HEK293 (cell line): ENCODE measurements at regions not wholly inside any gene's neighbourhood (a gene's known extent, or its start where the extent isn't known, plus 50 kb on each side); places are given as distances from the start of the nearest gene placed in this dataset.
A peak's percentile ranks its signal among the peaks of the same experiment; 100 is the strongest.

ENCODE experiments used
- ATF2 ChIP-seq: fragments of 450-650 bp; formaldehyde crosslinking; IDR thresholded peaks from 2 replicates; pipeline ENCODE4 v1.5.1; 2016; ENCODE audit warnings: missing biosample characterization, missing genetic modification characterization, low read depth
- GFI1B ChIP-seq: fragments of 450-650 bp; formaldehyde crosslinking; IDR thresholded peaks from 2 replicates; pipeline ENCODE4 v1.5.1; 2016; ENCODE audit warnings: missing biosample characterization, missing genetic modification characterization
- GLIS1 ChIP-seq: fragments of 450-650 bp; formaldehyde crosslinking; IDR thresholded peaks from 2 replicates; pipeline ENCODE4 v1.5.1; 2016; ENCODE audit warnings: missing biosample characterization, missing genetic modification characterization
- KLF1 ChIP-seq: fragments of 450-650 bp; formaldehyde crosslinking; IDR thresholded peaks from 2 replicates; pipeline ENCODE4 v1.5.1; 2016; ENCODE audit warnings: missing biosample characterization, missing genetic modification characterization
- KLF10 ChIP-seq: fragments of 450-650 bp; IDR thresholded peaks from 2 replicates; pipeline ENCODE4 v1.5.1; 2018; ENCODE audit warnings: missing biosample characterization, mild to moderate bottlenecking, missing genetic modification characterization
- KLF7 ChIP-seq: fragments of 450-650 bp; formaldehyde crosslinking; IDR thresholded peaks from 2 replicates; pipeline ENCODE4 v1.5.1; 2016; ENCODE audit warnings: missing biosample characterization, missing genetic modification characterization, borderline replicate concordance
- KLF9 ChIP-seq: fragments of 450-650 bp; formaldehyde crosslinking; IDR thresholded peaks from 2 replicates; pipeline ENCODE4 v1.5.1; 2016; ENCODE audit warnings: missing biosample characterization, missing genetic modification characterization, low read depth
- SCRT1 ChIP-seq: fragments of 450-650 bp; formaldehyde crosslinking; IDR thresholded peaks from 2 replicates; pipeline ENCODE4 v1.5.1; 2016; ENCODE audit warnings: missing biosample characterization, missing genetic modification characterization, borderline replicate concordance
- TRIM28 ChIP-seq: IDR thresholded peaks from 2 replicates; pipeline ENCODE4 v1.6.1; 2011; ENCODE audit warnings: low read length, control low read depth, borderline replicate concordance
- ZBTB17 ChIP-seq: fragments of 450-650 bp; formaldehyde crosslinking; IDR thresholded peaks from 2 replicates; pipeline ENCODE4 v1.5.1; 2016; ENCODE audit warnings: missing biosample characterization, missing genetic modification characterization
- ZFHX2 ChIP-seq: fragments of 450-650 bp; formaldehyde crosslinking; conservative IDR thresholded peaks from 2 replicates; pipeline ENCODE4 v1.5.1; 2016; ENCODE audit warnings: missing biosample characterization, missing genetic modification characterization
- ZFP3 ChIP-seq: fragments of 450-650 bp; formaldehyde crosslinking; IDR thresholded peaks from 2 replicates; pipeline ENCODE4 v1.5.1; 2016; ENCODE audit warnings: low read depth, missing biosample characterization, missing genetic modification characterization
- ZNF155 ChIP-seq: fragments of 450-650 bp; formaldehyde crosslinking; IDR thresholded peaks from 2 replicates; pipeline ENCODE4 v1.5.1; 2016; ENCODE audit warnings: missing biosample characterization, missing genetic modification characterization
- ZNF24 ChIP-seq: fragments of 450-650 bp; formaldehyde crosslinking; IDR thresholded peaks from 2 replicates; pipeline ENCODE4 v1.5.1; 2016; ENCODE audit warnings: missing biosample characterization, missing genetic modification characterization
- ZNF274 ChIP-seq, 2 experiments: fragments of 200-500 bp in 1 of 2; fragments of 450-650 bp in 1 of 2; sonication (Bioruptor generic) in 1 of 2; formaldehyde crosslinking in 1 of 2; IDR thresholded peaks; 2 replicates each; pipeline versions ENCODE4 v1.5.1 to v1.6.1; 2014 to 2016; ENCODE audit warnings: borderline replicate concordance in 1 of 2, inconsistent platforms in 1 of 2, low read length in 1 of 2, missing biosample characterization in 1 of 2, missing genetic modification characterization in 1 of 2
- ZNF280D ChIP-seq: fragments of 450-650 bp; formaldehyde crosslinking; IDR thresholded peaks from 2 replicates; pipeline ENCODE4 v1.5.1; 2016; ENCODE audit warnings: missing biosample characterization, missing genetic modification characterization
- ZNF292 ChIP-seq: fragments of 450-650 bp; formaldehyde crosslinking; IDR thresholded peaks from 2 replicates; pipeline ENCODE4 v1.5.1; 2016; ENCODE audit warnings: low read depth, missing biosample characterization, missing genetic modification characterization, borderline replicate concordance
- ZNF394 ChIP-seq: fragments of 450-650 bp; formaldehyde crosslinking; IDR thresholded peaks from 2 replicates; pipeline ENCODE4 v1.5.1; 2016; ENCODE audit warnings: missing biosample characterization, missing genetic modification characterization, mild to moderate bottlenecking, moderate library complexity, borderline replicate concordance
- ZNF404 ChIP-seq: fragments of 450-650 bp; formaldehyde crosslinking; IDR thresholded peaks from 2 replicates; pipeline ENCODE4 v1.5.1; 2017; ENCODE audit warnings: missing biosample characterization, missing genetic modification characterization
- ZNF514 ChIP-seq: fragments of 450-650 bp; formaldehyde crosslinking; IDR thresholded peaks from 2 replicates; pipeline ENCODE4 v1.5.1; 2016; ENCODE audit warnings: missing biosample characterization, missing genetic modification characterization
- ZNF518A ChIP-seq: fragments of 450-650 bp; formaldehyde crosslinking; conservative IDR thresholded peaks from 2 replicates; pipeline ENCODE4 v1.5.1; 2016; ENCODE audit warnings: low read depth, missing biosample characterization, missing genetic modification characterization
- ZNF555 ChIP-seq: fragments of 450-650 bp; formaldehyde crosslinking; conservative IDR thresholded peaks from 2 replicates; pipeline ENCODE4 v1.5.1; 2017; ENCODE audit warnings: missing biosample characterization, mild to moderate bottlenecking, missing genetic modification characterization, inconsistent platforms
- ZNF623 ChIP-seq: fragments of 450-650 bp; formaldehyde crosslinking; IDR thresholded peaks from 2 replicates; pipeline ENCODE4 v1.5.1; 2016; ENCODE audit warnings: missing biosample characterization, missing genetic modification characterization
- ZNF626 ChIP-seq: fragments of 450-650 bp; sonication (Bioruptor Pico); formaldehyde crosslinking; IDR thresholded peaks from 2 replicates; pipeline ENCODE4 v1.5.1; 2018; ENCODE audit warnings: missing biosample characterization, missing genetic modification characterization, inconsistent platforms
- ZNF660 ChIP-seq: fragments of 450-650 bp; IDR thresholded peaks from 2 replicates; pipeline ENCODE4 v1.5.1; 2018; ENCODE audit warnings: missing biosample characterization, mild to moderate bottlenecking, missing genetic modification characterization
- ZNF692 ChIP-seq: fragments of 450-650 bp; formaldehyde crosslinking; IDR thresholded peaks from 2 replicates; pipeline ENCODE4 v1.5.1; 2016; ENCODE audit warnings: missing biosample characterization, missing genetic modification characterization
- ZNF747 ChIP-seq: fragments of 450-650 bp; formaldehyde crosslinking; IDR thresholded peaks from 2 replicates; pipeline ENCODE4 v1.5.1; 2016; ENCODE audit warnings: missing biosample characterization, missing genetic modification characterization
- ZXDB ChIP-seq: fragments of 450-650 bp; formaldehyde crosslinking; IDR thresholded peaks from 2 replicates; pipeline ENCODE4 v1.5.1; 2016; ENCODE audit warnings: missing biosample characterization, missing genetic modification characterization

- TF ChIP-seq ZNF518A = 0 out of 2 replicates have a peak, but pooled peaks have one; percentile 41
- no peak for TF ChIP-seq ZNF292 (tag by site-specific recombination)
- peak; percentile 69; the same call in 1 of the 2 replicates for TF ChIP-seq ZBTB17 (tag by site-specific recombination)
- TF ChIP-seq ZNF692 (tag by site-specific recombination) = peak; percentile 63
- no peak for TF ChIP-seq GFI1B (tag by site-specific recombination)
- TF ChIP-seq KLF7 (tag by site-specific recombination) = no peak
- peak; percentile 19; the same call in 1 of the 2 replicates for TF ChIP-seq GLIS1
- no peak for TF ChIP-seq ZNF623
- peak; percentile 67; the same call in 1 of the 2 replicates for TF ChIP-seq ZNF24 (tag by site-specific recombination)
- TF ChIP-seq ATF2 (tag by site-specific recombination) = peak; percentile 73; the same call in 1 of the 2 replicates
- TF ChIP-seq ZNF404 (tag by site-specific recombination) = no peak
- TF ChIP-seq TRIM28 = no peak
- no peak for TF ChIP-seq ZNF280D
- no peak for TF ChIP-seq ZNF274 (IDR thresholded peaks at IDR 0.05; ENCODE audit: low read length)
- TF ChIP-seq ZNF274 (tag by site-specific recombination; IDR thresholded peaks at IDR 0.05; ENCODE audit: borderline replicate concordance) = no peak
- peak; percentile 72; the same call in 1 of the 2 replicates for TF ChIP-seq ZNF660 (tag by site-specific recombination)
- TF ChIP-seq ZFP3 (tag by site-specific recombination) = no peak
- peak; percentile 73 for TF ChIP-seq ZXDB (tag by site-specific recombination)
- no peak for TF ChIP-seq SCRT1 (tag by site-specific recombination)
- no peak for TF ChIP-seq ZFHX2 (tag by site-specific recombination)
- peak; percentile 60 for TF ChIP-seq KLF1 (tag by site-specific recombination)
- peak; percentile 52; the same call in 1 of the 2 replicates for TF ChIP-seq ZNF394
- TF ChIP-seq ZNF555 = no peak
- TF ChIP-seq ZNF626 (tag by site-specific recombination) = no peak
- no peak for TF ChIP-seq KLF10 (tag by site-specific recombination)
- TF ChIP-seq ZNF514 = no peak
- TF ChIP-seq ZNF155 = no peak
- no peak for TF ChIP-seq ZNF747 (tag by site-specific recombination)
- TF ChIP-seq KLF9 (tag by site-specific recombination) = no peak
Measured at GRCh38 chr6:132964101-132964867, 149.9 kb downstream of the RPS12 start (continued).
